NCI-H82 treated with DMSO at 0.1 percent for 48 hours (cell line): ENCODE measurements at regions not wholly inside any gene's neighbourhood (a gene's known extent, or its start where the extent isn't known, plus 50 kb on each side); places are given as distances from the start of the nearest gene placed in this dataset.

Experiments
- DNase-seq: peaks from one replicate; lab custom pipeline; 2025; ENCODE audit not compliant: unreplicated experiment; lab: John Stamatoyannopoulos, UW

- no peak for DNase-seq
Observed at GRCh38 chr3:56985878-56986277, 74.6 kb upstream of the SPATA12 start.

GRCh38 chr3:56985460-56985859 is 75.0 kb upstream of the SPATA12 start:
- no peak for DNase-seq

- no peak for DNase-seq
Observed at GRCh38 chr3:56983427-56983826, 77.0 kb upstream of the SPATA12 start.

GRCh38 chr3:56981445-56982230 is 78.8 kb upstream of the SPATA12 start:
- DNase-seq, result no peak

- DNase-seq, result no peak
Observed at GRCh38 chr3:56980798-56981390, 79.6 kb upstream of the SPATA12 start.

- no peak for DNase-seq
Observed at GRCh38 chr3:56980243-56980642, 80.2 kb upstream of the SPATA12 start.

- no peak for DNase-seq
Observed at GRCh38 chr3:56979791-56980190, 80.7 kb upstream of the SPATA12 start.

GRCh38 chr3:56977561-56977889 is 82.9 kb upstream of the SPATA12 start:
- DNase-seq, result no peak

GRCh38 chr3:56976651-56977560 is 83.6 kb upstream of the SPATA12 start:
- DNase-seq, result peak; percentile 50

GRCh38 chr3:56975567-56975966 is 84.9 kb upstream of the SPATA12 start:
- no peak for DNase-seq

GRCh38 chr3:56974247-56974930 is 86.1 kb upstream of the SPATA12 start:
- DNase-seq, result no peak

GRCh38 chr3:56971816-56972215 is 88.6 kb upstream of the SPATA12 start:
- DNase-seq, result no peak

GRCh38 chr3:56971261-56971660 is 89.2 kb upstream of the SPATA12 start:
- no peak for DNase-seq

- DNase-seq, result no peak
Observed at GRCh38 chr3:56970461-56970879, 90.0 kb upstream of the SPATA12 start.

GRCh38 chr3:56969851-56970250 is 90.6 kb upstream of the SPATA12 start:
- no peak for DNase-seq

- no peak for DNase-seq
Observed at GRCh38 chr3:56966509-56966908, 94.0 kb upstream of the SPATA12 start.

GRCh38 chr3:56966104-56966503 is 94.4 kb upstream of the SPATA12 start:
- no peak for DNase-seq

GRCh38 chr3:56962922-56963321 is 97.5 kb upstream of the SPATA12 start:
- no peak for DNase-seq

GRCh38 chr3:56962206-56962605 is 98.3 kb upstream of the SPATA12 start:
- DNase-seq, result no peak

- no peak for DNase-seq
Observed at GRCh38 chr3:56960234-56960917, 100.1 kb upstream of the SPATA12 start.

- no peak for DNase-seq
Observed at GRCh38 chr3:56958879-56959278, 101.6 kb upstream of the SPATA12 start.
